HCT116 (cell line): ENCODE measurements at regions not wholly inside any gene's neighbourhood (a gene's known extent, or its start where the extent isn't known, plus 50 kb on each side); places are given as distances from the start of the nearest gene placed in this dataset.

Experiments
- ATAC-seq: fragments of 200-7000 bp; cut with Tn5 transposase; 2 replicates; pipeline ENCODE4 v1.9.1; 2020; ENCODE audit warnings: mild to moderate bottlenecking, moderate library complexity
- BruUV-seq: library from RNA; stranded (reverse); fragments of 400-500 nt; replicated peaks from 2 replicates; lab custom pipeline; 2021; lab: Mats Ljungman, UMichigan
- CTCF ChIA-PET: fragments of 300-600 bp; sonication (Branson Sonifier 250); formaldehyde crosslinking; loops from one replicate; lab custom pipeline; 2021; ENCODE audit warnings: antibody characterized with exemption; lab: Charles Lee
- POLR2A ChIA-PET: fragments of 300-600, 350-600 bp; sonication (Branson Sonifier 250); formaldehyde crosslinking; loops from one replicate; lab custom pipeline; 2021; ENCODE audit warnings: antibody characterized with exemption; lab: Charles Lee
- RAD21 ChIA-PET, 2 experiments: fragments of 300-600 bp; sonication (Branson Sonifier 250); formaldehyde crosslinking; loops; one replicate each; lab custom pipeline; 2023; ENCODE audit warnings: low total read pairs in 2 of 2; ENCODE audit not compliant: uncharacterized antibody in 2 of 2, unreplicated experiment in 2 of 2, low non-redundant PET in 1 of 2; lab: Charles Lee
- DNase-seq: peaks from one replicate; pipeline ENCODE4 v3.0.0-alpha.2; 2010; ENCODE audit warnings: low read depth, low spot score
- H2AFZ ChIP-seq: fragments of 200-600 bp; shearing (Covaris generic), sonication (generic); 2 replicates; pipeline ENCODE4 v1.6.1; 2017; ENCODE audit warnings: low read depth, mixed run types, mixed read lengths, antibody characterized with exemption, low read length; ENCODE audit not compliant: poor library complexity, severe bottlenecking
- H3K27ac ChIP-seq: 2 replicates; pipeline ENCODE4 v1.5.1; 2012; ENCODE audit warnings: low read depth, low read length
- H3K27me3 ChIP-seq: fragments of 200-600 bp; sonication (generic); 2 replicates; pipeline ENCODE4 v1.6.1; 2016; ENCODE audit warnings: mixed run types, low read length, mixed read lengths; ENCODE audit not compliant: insufficient read depth
- H3K36me3 ChIP-seq, 2 experiments: fragments of 200-500 bp in 1 of 2; fragments of 200-600 bp in 1 of 2; sonication (Bioruptor generic) in 1 of 2; sonication (generic) in 1 of 2; 2 replicates each; pipeline versions ENCODE4 v1.5.1 to v1.6.1; 2014 to 2016; ENCODE audit warnings: low read length in 2 of 2, inconsistent platforms in 1 of 2, mixed read lengths in 1 of 2, mixed run types in 1 of 2; ENCODE audit not compliant: insufficient read depth in 2 of 2, control insufficient read depth in 1 of 2
- H3K4me1 ChIP-seq, 2 experiments: fragments of 200-600 bp in 1 of 2; sonication (generic) in 1 of 2; 2 replicates each; pipeline versions ENCODE4 v1.5.1 to v1.6.1; 2012 to 2017; ENCODE audit warnings: low read length in 2 of 2, inconsistent platforms in 1 of 2, mild to moderate bottlenecking in 1 of 2, mixed read lengths in 1 of 2, mixed run types in 1 of 2, moderate library complexity in 1 of 2; ENCODE audit not compliant: insufficient read depth in 2 of 2, control insufficient read depth in 1 of 2
- H3K4me2 ChIP-seq: fragments of 200-600 bp; sonication (generic); 2 replicates; pipeline ENCODE4 v1.6.1; 2017; ENCODE audit warnings: mixed run types, low read length, mixed read lengths
- H3K4me3 ChIP-seq, 2 experiments: fragments of 200-600 bp in 1 of 2; sonication (generic) in 1 of 2; replicated peaks in 1 of 2; 2 replicates each; pipeline ENCODE4 v1.5.1; 2011 to 2016; ENCODE audit warnings: low read length in 2 of 2, control low read depth in 1 of 2, low read depth in 1 of 2, mild to moderate bottlenecking in 1 of 2, mixed read lengths in 1 of 2, mixed run types in 1 of 2
- H3K79me2 ChIP-seq: fragments of 200-600 bp; sonication (generic); 2 replicates; pipeline ENCODE4 v1.6.1; 2017; ENCODE audit warnings: mild to moderate bottlenecking, mixed run types, low read length, moderate library complexity, mixed read lengths; ENCODE audit not compliant: insufficient read depth
- H3K9ac ChIP-seq: fragments of 200-600 bp; sonication (generic); 2 replicates; pipeline ENCODE4 v1.6.1; 2016; ENCODE audit warnings: low read length, mixed read lengths
- H3K9me2 ChIP-seq: fragments of 200-600 bp; sonication (generic), shearing (Covaris generic); 2 replicates; pipeline ENCODE4 v1.6.1; 2017; ENCODE audit warnings: mixed run types, mild to moderate bottlenecking, moderate library complexity; ENCODE audit not compliant: insufficient read depth
- H3K9me3 ChIP-seq, 2 experiments: fragments of 200-500 bp in 1 of 2; fragments of 200-600 bp in 1 of 2; sonication (Bioruptor generic) in 1 of 2; sonication (generic) in 1 of 2; 2 replicates each; pipeline ENCODE4 v1.6.1; 2014 to 2017; ENCODE audit warnings: low read length in 2 of 2, mixed read lengths in 2 of 2, inconsistent platforms in 1 of 2, low read depth in 1 of 2, mild to moderate bottlenecking in 1 of 2, mixed run types in 1 of 2, moderate library complexity in 1 of 2; ENCODE audit not compliant: control insufficient read depth in 1 of 2, insufficient read depth in 1 of 2
- H4K20me1 ChIP-seq: fragments of 200-600 bp; sonication (generic), shearing (Covaris generic); 2 replicates; pipeline ENCODE4 v1.6.1; 2017; ENCODE audit warnings: mixed run types, mild to moderate bottlenecking, moderate library complexity; ENCODE audit not compliant: insufficient read depth
- ATF3 ChIP-seq: IDR thresholded peaks from 2 replicates; pipeline ENCODE4 v1.6.1; 2012
- CBX3 ChIP-seq: IDR thresholded peaks from 2 replicates; pipeline ENCODE4 v1.6.1; 2012; ENCODE audit warnings: low read depth
- CTCF ChIP-seq, 3 experiments: fragments of 200-600 bp in 1 of 3; sonication (generic) in 1 of 3; IDR thresholded peaks in 2 of 3; conservative IDR thresholded peaks in 1 of 3; 2 replicates each; pipeline ENCODE4 v1.5.1; 2012 to 2017; ENCODE audit warnings: low read depth in 2 of 3, low read length in 2 of 3, antibody characterized with exemption in 1 of 3, borderline replicate concordance in 1 of 3, control low read depth in 1 of 3, mild to moderate bottlenecking in 1 of 3, mixed read lengths in 1 of 3, mixed run types in 1 of 3, moderate library complexity in 1 of 3; ENCODE audit not compliant: insufficient read depth in 1 of 3
- EGR1 ChIP-seq: IDR thresholded peaks from 2 replicates; pipeline ENCODE4 v1.6.1; 2012; ENCODE audit warnings: low read depth
- ELF1 ChIP-seq: IDR thresholded peaks from 2 replicates; pipeline ENCODE4 v1.6.1; 2012; ENCODE audit warnings: low read depth, borderline replicate concordance
- EZH2 ChIP-seq: fragments of 200-600 bp; sonication (generic); IDR thresholded peaks from 2 replicates; pipeline ENCODE4 v1.6.1; 2017; ENCODE audit warnings: antibody characterized with exemption, mixed run types
- EZH2phosphoT487 ChIP-seq: fragments of 200-600 bp; IDR thresholded peaks from 2 replicates; pipeline ENCODE4 v1.6.1; 2018; ENCODE audit warnings: antibody characterized with exemption, borderline replicate concordance
- JUND ChIP-seq: IDR thresholded peaks from 2 replicates; pipeline ENCODE4 v1.6.1; 2012
- POLR2AphosphoS5 ChIP-seq: IDR thresholded peaks from 2 replicates; pipeline ENCODE4 v1.6.1; 2011; ENCODE audit warnings: mild to moderate bottlenecking, low read depth, low read length, moderate library complexity
- SP1 ChIP-seq: IDR thresholded peaks from 2 replicates; pipeline ENCODE4 v1.6.1; 2012; ENCODE audit warnings: low read depth
- SRF ChIP-seq: IDR thresholded peaks from 2 replicates; pipeline ENCODE4 v1.6.1; 2012; ENCODE audit warnings: low read depth
- YY1 ChIP-seq: IDR thresholded peaks from 2 replicates; pipeline ENCODE4 v1.6.1; 2011; ENCODE audit warnings: low read length, low read depth, moderate library complexity, mild to moderate bottlenecking; ENCODE audit not compliant: insufficient replicate concordance; ENCODE audit errors: extremely low read depth
- ZBTB33 ChIP-seq: IDR thresholded peaks from 2 replicates; pipeline ENCODE4 v1.6.1; 2011; ENCODE audit warnings: mild to moderate bottlenecking, low read length, moderate library complexity; ENCODE audit not compliant: insufficient replicate concordance; ENCODE audit errors: extremely low read depth
- ZNF274 ChIP-seq: fragments of 200-500 bp; sonication (Bioruptor generic); IDR thresholded peaks from 2 replicates; pipeline ENCODE4 v1.6.1; 2014; ENCODE audit warnings: mild to moderate bottlenecking, low read depth, low read length, inconsistent platforms
- intact Hi-C: fragments of 100-400 bp; cut with micrococcal nuclease; formaldehyde crosslinking; loops from 2 replicates; pipeline ENCODE4 v1.10.0; 2022
- TF ChIP-seq, protein P1 (sequence below): IDR thresholded peaks from 2 replicates; pipeline ENCODE4 v1.6.1; 2012
- TF ChIP-seq, protein P2 (sequence below): IDR thresholded peaks from 2 replicates; pipeline ENCODE4 v1.6.1; 2012; ENCODE audit warnings: low read depth

- ChIA-PET RAD21 (no interaction called here), POLR2A (no interaction called here), CTCF (interaction anchor here (1.0 kb wide), 1 partner anchor 27 kb away, joined by 3 read pairs; no protein-coding TSS in a partner anchor)
- no peaks in the 10 kb centered on the region for H3K4me1 ChIP-seq
- ATAC-seq: no peak
- H3K9ac ChIP-seq: no peak overlapping the region
- no peaks in the 10 kb centered on the region; a peak in 1 of 4 replicates for H3K9me3 ChIP-seq
- no peak for DNase-seq
- no TSS peak for BruUV-seq
- no peak overlapping the region for H3K27ac ChIP-seq
- H4K20me1 ChIP-seq: no peaks in the 10 kb centered on the region
- no peaks in the 10 kb centered on the region for H3K9me2 ChIP-seq
- no peaks in the 10 kb centered on the region for H3K79me2 ChIP-seq
- H3K36me3 ChIP-seq: no peaks in the 10 kb centered on the region
- intact Hi-C loops: no loop called here
- H3K4me2 ChIP-seq: no peak overlapping the region
- no peaks in the 10 kb centered on the region for H3K27me3 ChIP-seq
- TF ChIP-seq CTCF (IDR thresholded peaks at IDR 0.05 in 2 of 3, conservative IDR thresholded peaks at IDR 0.05 in 1 of 3; ENCODE audit: borderline replicate concordance in 1 of 3, insufficient read depth in 1 of 3, low read depth in 2 of 3, low read length in 2 of 3): no peak
- no peak for TF ChIP-seq ZNF274
- TF ChIP-seq SP1: no peak
- TF ChIP-seq EZH2phosphoT487: no peak
- TF ChIP-seq ZBTB33: no peak
- TF ChIP-seq POLR2AphosphoS5: no peak
- no peak for TF ChIP-seq JUND
- TF ChIP-seq, protein P1, sequence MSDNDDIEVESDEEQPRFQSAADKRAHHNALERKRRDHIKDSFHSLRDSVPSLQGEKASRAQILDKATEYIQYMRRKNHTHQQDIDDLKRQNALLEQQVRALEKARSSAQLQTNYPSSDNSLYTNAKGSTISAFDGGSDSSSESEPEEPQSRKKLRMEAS: no peak
- TF ChIP-seq YY1: no peak
- TF ChIP-seq CBX3: no peak
- TF ChIP-seq ATF3: no peak
- no peak for TF ChIP-seq ELF1
- TF ChIP-seq EGR1: no peak
- TF ChIP-seq SRF: no peak
- TF ChIP-seq EZH2: no peak
- TF ChIP-seq, protein P2, sequence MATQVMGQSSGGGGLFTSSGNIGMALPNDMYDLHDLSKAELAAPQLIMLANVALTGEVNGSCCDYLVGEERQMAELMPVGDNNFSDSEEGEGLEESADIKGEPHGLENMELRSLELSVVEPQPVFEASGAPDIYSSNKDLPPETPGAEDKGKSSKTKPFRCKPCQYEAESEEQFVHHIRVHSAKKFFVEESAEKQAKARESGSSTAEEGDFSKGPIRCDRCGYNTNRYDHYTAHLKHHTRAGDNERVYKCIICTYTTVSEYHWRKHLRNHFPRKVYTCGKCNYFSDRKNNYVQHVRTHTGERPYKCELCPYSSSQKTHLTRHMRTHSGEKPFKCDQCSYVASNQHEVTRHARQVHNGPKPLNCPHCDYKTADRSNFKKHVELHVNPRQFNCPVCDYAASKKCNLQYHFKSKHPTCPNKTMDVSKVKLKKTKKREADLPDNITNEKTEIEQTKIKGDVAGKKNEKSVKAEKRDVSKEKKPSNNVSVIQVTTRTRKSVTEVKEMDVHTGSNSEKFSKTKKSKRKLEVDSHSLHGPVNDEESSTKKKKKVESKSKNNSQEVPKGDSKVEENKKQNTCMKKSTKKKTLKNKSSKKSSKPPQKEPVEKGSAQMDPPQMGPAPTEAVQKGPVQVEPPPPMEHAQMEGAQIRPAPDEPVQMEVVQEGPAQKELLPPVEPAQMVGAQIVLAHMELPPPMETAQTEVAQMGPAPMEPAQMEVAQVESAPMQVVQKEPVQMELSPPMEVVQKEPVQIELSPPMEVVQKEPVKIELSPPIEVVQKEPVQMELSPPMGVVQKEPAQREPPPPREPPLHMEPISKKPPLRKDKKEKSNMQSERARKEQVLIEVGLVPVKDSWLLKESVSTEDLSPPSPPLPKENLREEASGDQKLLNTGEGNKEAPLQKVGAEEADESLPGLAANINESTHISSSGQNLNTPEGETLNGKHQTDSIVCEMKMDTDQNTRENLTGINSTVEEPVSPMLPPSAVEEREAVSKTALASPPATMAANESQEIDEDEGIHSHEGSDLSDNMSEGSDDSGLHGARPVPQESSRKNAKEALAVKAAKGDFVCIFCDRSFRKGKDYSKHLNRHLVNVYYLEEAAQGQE: no peak
- no peak overlapping the region for H2AFZ ChIP-seq
- no peak overlapping the region for H3K4me3 ChIP-seq
Measured at GRCh38 chr14:101639241-101639833, 78.0 kb downstream of the DIO3 start.
